MV-4-11 (cell line): ENCODE measurements at regions not wholly inside any gene's neighbourhood (a gene's known extent, or its start where the extent isn't known, plus 50 kb on each side); places are given as distances from the start of the nearest gene placed in this dataset.
A peak's percentile ranks its signal among the peaks of the same experiment; 100 is the strongest.

Experiments used
- DNase-seq: peaks from one replicate; lab custom pipeline; 2025; lab: John Stamatoyannopoulos, UW

GRCh38 chr2:66382091-66382490 lies 52.8 kb upstream of the MEIS1 start:
- DNase-seq = no peak

- DNase-seq = no peak
These were observed 55.5 kb upstream of the MEIS1 start for GRCh38 chr2:66379473-66379872.

- DNase-seq = no peak
These were observed 57.1 kb upstream of the MEIS1 start for GRCh38 chr2:66377832-66378231.

GRCh38 chr2:66370824-66371223 lies 64.1 kb upstream of the MEIS1 start:
- DNase-seq = no peak

- no peak for DNase-seq
These were observed 68.3 kb upstream of the MEIS1 start for GRCh38 chr2:66366619-66367018.

GRCh38 chr2:66364495-66365333 lies 70.2 kb upstream of the MEIS1 start:
- DNase-seq = no peak

- DNase-seq = no peak
These were observed 72.2 kb upstream of the MEIS1 start for GRCh38 chr2:66362701-66363100.

GRCh38 chr2:66346231-66346664 lies 88.7 kb upstream of the MEIS1 start:
- peak; percentile 3 for DNase-seq

GRCh38 chr2:66344087-66344663 lies 90.8 kb upstream of the MEIS1 start:
- DNase-seq = no peak

- no peak for DNase-seq
These were observed 91.7 kb upstream of the MEIS1 start for GRCh38 chr2:66343259-66343658.

GRCh38 chr2:66340521-66340920 lies 94.4 kb upstream of the MEIS1 start:
- DNase-seq = no peak

GRCh38 chr2:66334237-66335029 lies 100.5 kb upstream of the MEIS1 start:
- DNase-seq = no peak

- DNase-seq = no peak
These were observed 103.7 kb upstream of the MEIS1 start for GRCh38 chr2:66331176-66331575.

- DNase-seq = no peak
These were observed 105.8 kb upstream of the MEIS1 start for GRCh38 chr2:66329081-66329605.

- no peak for DNase-seq
These were observed 107.7 kb upstream of the MEIS1 start for GRCh38 chr2:66327066-66327740.

GRCh38 chr2:66324909-66325528 lies 109.9 kb upstream of the MEIS1 start:
- no peak for DNase-seq

GRCh38 chr2:66324356-66324755 lies 110.6 kb upstream of the MEIS1 start:
- no peak for DNase-seq

- DNase-seq = no peak
These were observed 111.5 kb upstream of the MEIS1 start for GRCh38 chr2:66323406-66323805.

- DNase-seq = no peak
These were observed 112.2 kb upstream of the MEIS1 start for GRCh38 chr2:66322506-66323260.

GRCh38 chr2:66318009-66318561 lies 116.8 kb upstream of the MEIS1 start:
- DNase-seq = no peak
